Hepatocyte (in vitro differentiated cells): ENCODE measurements at regions not wholly inside any gene's neighbourhood (a gene's known extent, or its start where the extent isn't known, plus 50 kb on each side); places are given as distances from the start of the nearest gene placed in this dataset.

Source experiments
- CTCF ChIP-seq: fragments of 200-600 bp; sonication (generic); IDR thresholded peaks from 2 replicates; pipeline ENCODE4 v1.5.1; 2016; ENCODE audit warnings: antibody characterized with exemption, mild to moderate bottlenecking; ENCODE audit not compliant: poor library complexity
- EZH2 ChIP-seq: fragments of 200-600 bp; sonication (generic); IDR thresholded peaks from 2 replicates; pipeline ENCODE4 v1.6.1; 2016; ENCODE audit warnings: antibody characterized with exemption, mild to moderate bottlenecking, borderline replicate concordance
- EZH2phosphoT487 ChIP-seq: fragments of 200-600 bp; sonication (generic); IDR thresholded peaks from one replicate; pipeline ENCODE4 v1.6.1; 2018; ENCODE audit warnings: antibody characterized with exemption, mild to moderate bottlenecking, low read depth, moderate library complexity; ENCODE audit not compliant: unreplicated experiment, severe bottlenecking

GRCh38 chr1:209183195-209183594, 400.3 kb upstream of the CAMK1G start:
- TF ChIP-seq CTCF: no peak
- TF ChIP-seq EZH2: no peak
- TF ChIP-seq EZH2phosphoT487: no peak
